H1 (cell line): ENCODE measurements at regions not wholly inside any gene's neighbourhood (a gene's known extent, or its start where the extent isn't known, plus 50 kb on each side); places are given as distances from the start of the nearest gene placed in this dataset.

ENCODE experiments used
- CTCF ChIA-PET: fragments of 300-600 bp; sonication (Branson Sonifier 250); formaldehyde crosslinking; loops from one replicate; lab custom pipeline; 2021; ENCODE audit not compliant: partially characterized antibody; lab: Charles Lee
- POLR2A ChIA-PET: fragments of 300-600 bp; sonication (Branson Sonifier 250); formaldehyde crosslinking; loops from one replicate; lab custom pipeline; 2021; ENCODE audit warnings: inconsistent platforms; ENCODE audit not compliant: partially characterized antibody; lab: Charles Lee
- DNase-seq, 2 experiments: peaks; one replicate each; pipeline versions ENCODE4 v3.0.0 to v3.0.0-alpha.2; 2010 to 2022; ENCODE audit warnings: low spot score in 2 of 2, low read depth in 1 of 2, mixed read lengths in 1 of 2
- FAIRE-seq: peaks from 2 replicates; lab custom pipeline; 2011; peaks lifted over from hg19 to GRCh38; lab: Jason Lieb, UNC
- H2AFZ ChIP-seq: 2 replicates; pipeline ENCODE4 v1.8.1; 2012; ENCODE audit warnings: low read length, inconsistent platforms
- H2AK5ac ChIP-seq: 2 replicates; pipeline ENCODE4 v1.6.1; 2013; ENCODE audit warnings: low read depth, low read length
- H2BK120ac ChIP-seq: replicated peaks from 2 replicates; pipeline ENCODE3; 2013; ENCODE audit warnings: low read depth, low read length, inconsistent platforms
- H2BK12ac ChIP-seq: 2 replicates; pipeline ENCODE4 v1.6.1; 2013; ENCODE audit warnings: low read depth, low read length
- H2BK15ac ChIP-seq: 2 replicates; pipeline ENCODE4 v1.6.1; 2013; ENCODE audit warnings: low read length
- H2BK20ac ChIP-seq: 2 replicates; pipeline ENCODE4 v1.6.1; 2013; ENCODE audit warnings: low read length
- H2BK5ac ChIP-seq: 2 replicates; pipeline ENCODE4 v1.6.1; 2013; ENCODE audit warnings: low read depth, low read length
- H3K14ac ChIP-seq: 2 replicates; pipeline ENCODE4 v1.6.1; 2013; ENCODE audit warnings: inconsistent platforms; ENCODE audit not compliant: insufficient read length
- H3K18ac ChIP-seq: 2 replicates; pipeline ENCODE4 v1.6.1; 2013; ENCODE audit warnings: low read length; ENCODE audit errors: extremely low read depth
- H3K23ac ChIP-seq: 2 replicates; pipeline ENCODE4 v1.6.1; 2013; ENCODE audit warnings: inconsistent platforms; ENCODE audit not compliant: insufficient read length
- H3K23me2 ChIP-seq: 2 replicates; pipeline ENCODE4 v1.6.1; 2013; ENCODE audit warnings: low read depth, low read length
- H3K27ac ChIP-seq: 2 replicates; pipeline ENCODE4 v1.6.1; 2011; ENCODE audit warnings: low read depth, low read length, inconsistent platforms
- H3K27me3 ChIP-seq, 4 experiments: replicated peaks in 1 of 4; 1 replicate in 1 of 4; 2 replicates in 3 of 4; pipeline versions ENCODE4 v1.6.1 to v1.8.1; 2011 to 2013; ENCODE audit warnings: low read length in 3 of 4, mild to moderate bottlenecking in 3 of 4, inconsistent platforms in 2 of 4, mixed read lengths in 2 of 4, moderate library complexity in 1 of 4; ENCODE audit not compliant: control insufficient read depth in 3 of 4, insufficient read depth in 3 of 4; ENCODE audit errors: extremely low read depth in 1 of 4
- H3K36me3 ChIP-seq, 4 experiments: 2 replicates each; pipeline versions ENCODE4 v1.6.1 to v1.8.1; 2011 to 2013; ENCODE audit warnings: mild to moderate bottlenecking in 4 of 4, low read length in 3 of 4, moderate library complexity in 2 of 4, control low read depth in 1 of 4, inconsistent platforms in 1 of 4; ENCODE audit not compliant: insufficient read depth in 4 of 4, control insufficient read depth in 2 of 4
- H3K4ac ChIP-seq: replicated peaks from 2 replicates; pipeline ENCODE3; 2013; ENCODE audit warnings: low read length, low read depth, mixed read lengths, inconsistent platforms; ENCODE audit not compliant: insufficient read length
- H3K4me1 ChIP-seq, 4 experiments: replicated peaks in 1 of 4; 1 replicate in 1 of 4; 2 replicates in 3 of 4; pipeline versions ENCODE4 v1.6.1 to v1.8.1; 2011 to 2013; ENCODE audit warnings: low read length in 3 of 4, inconsistent platforms in 2 of 4, mixed read lengths in 1 of 4; ENCODE audit not compliant: insufficient read depth in 4 of 4, control insufficient read depth in 3 of 4
- H3K4me2 ChIP-seq, 2 experiments: 2 replicates each; pipeline versions ENCODE4 v1.6.1 to v1.8.1; 2011 to 2013; ENCODE audit warnings: low read depth in 2 of 2, low read length in 2 of 2, control low read depth in 1 of 2, inconsistent platforms in 1 of 2, mild to moderate bottlenecking in 1 of 2; ENCODE audit not compliant: insufficient read depth in 1 of 2
- H3K4me3 ChIP-seq, 4 experiments: fragments of 200-600, 300-600 bp in 1 of 4; sonication (generic), shearing (Covaris generic), sonication (Bioruptor Twin) in 1 of 4; 2 replicates each; pipeline versions ENCODE4 v1.5.1 to v1.8.1; 2011 to 2016; ENCODE audit warnings: low read length in 4 of 4, low read depth in 3 of 4, control low read depth in 2 of 4, inconsistent platforms in 2 of 4, mild to moderate bottlenecking in 2 of 4, mixed read lengths in 1 of 4, moderate library complexity in 1 of 4; ENCODE audit not compliant: insufficient read depth in 2 of 4; ENCODE audit errors: extremely low read depth in 1 of 4
- H3K56ac ChIP-seq: replicated peaks from 2 replicates; pipeline ENCODE3; 2013; ENCODE audit warnings: low read depth, mild to moderate bottlenecking, mixed read lengths, low read length, inconsistent platforms; ENCODE audit not compliant: insufficient read length
- H3K79me1 ChIP-seq: 2 replicates; pipeline ENCODE4 v1.6.1; 2013; ENCODE audit warnings: low read depth, low read length, control low read depth
- H3K79me2 ChIP-seq, 2 experiments: 2 replicates each; pipeline versions ENCODE4 v1.6.1 to v1.8.1; 2012 to 2013; ENCODE audit warnings: low read length in 2 of 2, mild to moderate bottlenecking in 2 of 2, inconsistent platforms in 1 of 2; ENCODE audit not compliant: insufficient read depth in 2 of 2, control insufficient read depth in 1 of 2
- H3K9ac ChIP-seq, 4 experiments: replicated peaks in 1 of 4; 1 replicate in 1 of 4; 2 replicates in 3 of 4; pipeline versions ENCODE4 v1.6.1 to v1.8.1; 2011 to 2013; ENCODE audit warnings: low read depth in 3 of 4, low read length in 3 of 4, control low read depth in 2 of 4, mild to moderate bottlenecking in 2 of 4, moderate library complexity in 2 of 4, inconsistent platforms in 1 of 4; ENCODE audit errors: extremely low read depth in 1 of 4
- H3K9me3 ChIP-seq, 2 experiments: 2 replicates each; pipeline versions ENCODE4 v1.6.1 to v1.8.1; 2012 to 2013; ENCODE audit warnings: mild to moderate bottlenecking in 2 of 2, moderate library complexity in 2 of 2, control low read depth in 1 of 2, inconsistent platforms in 1 of 2, low read depth in 1 of 2, low read length in 1 of 2, mixed read lengths in 1 of 2; ENCODE audit not compliant: insufficient read depth in 2 of 2
- H4K20me1 ChIP-seq, 2 experiments: replicated peaks in 1 of 2; 2 replicates each; pipeline versions ENCODE3 to v1.8.1; 2011 to 2013; ENCODE audit warnings: inconsistent platforms in 2 of 2, low read length in 2 of 2, mild to moderate bottlenecking in 1 of 2; ENCODE audit not compliant: insufficient read depth in 2 of 2, control insufficient read depth in 1 of 2
- H4K5ac ChIP-seq: 2 replicates; pipeline ENCODE4 v1.6.1; 2013; ENCODE audit warnings: low read length, low read depth, mixed read lengths, inconsistent platforms; ENCODE audit not compliant: insufficient read length
- H4K8ac ChIP-seq: 2 replicates; pipeline ENCODE4 v1.8.0; 2013; ENCODE audit warnings: mild to moderate bottlenecking, moderate library complexity, low read length, inconsistent platforms; ENCODE audit not compliant: insufficient read depth; ENCODE audit errors: extremely low read depth
- H4K91ac ChIP-seq: replicated peaks from 2 replicates; pipeline ENCODE3; 2013; ENCODE audit warnings: low read length, mixed read lengths, inconsistent platforms; ENCODE audit not compliant: insufficient read length
- NANOG ChIP-seq: IDR thresholded peaks from 2 replicates; pipeline ENCODE4 v1.6.1; 2011; ENCODE audit warnings: low read length, low read depth, mild to moderate bottlenecking, inconsistent platforms; ENCODE audit not compliant: insufficient read depth, poor library complexity, severe bottlenecking
- PHF8 ChIP-seq: fragments of 200-600 bp; sonication (generic); conservative IDR thresholded peaks from 2 replicates; pipeline ENCODE4 v1.7.1; 2012; ENCODE audit warnings: low read depth, mild to moderate bottlenecking, inconsistent platforms, low read length, moderate library complexity
- POLR2AphosphoS5 ChIP-seq: IDR thresholded peaks from 2 replicates; pipeline ENCODE4 v1.6.1; 2011; ENCODE audit warnings: low read depth, low read length
- SP1 ChIP-seq: IDR thresholded peaks from 2 replicates; pipeline ENCODE4 v1.6.1; 2011; ENCODE audit warnings: low read depth, low read length
- SP2 ChIP-seq: IDR thresholded peaks from 2 replicates; pipeline ENCODE4 v1.6.1; 2012; ENCODE audit warnings: mild to moderate bottlenecking, low read length, inconsistent platforms
- WGBS, 2 experiments: shearing (Covaris generic) in 1 of 2; methylation state at CpG; one replicate each; pipeline versions ENCODE4 v1.1.6 to v1.1.7; 2013 to 2015; ENCODE audit warnings: low lambda C conversion rate in 2 of 2, mixed read lengths in 2 of 2, inconsistent platforms in 1 of 2, low coverage in 1 of 2, missing lambda C conversion rate in 1 of 2; ENCODE audit not compliant: insufficient replicate concordance in 2 of 2, insufficient coverage in 1 of 2, insufficient read length in 1 of 2; ENCODE audit errors: extremely low coverage in 1 of 2, missing lambda C conversion rate in 1 of 2; 5-methylcytosine and 5-hydroxymethylcytosine counted together

GRCh38 chr2:128452536-128453530, 134.2 kb upstream of the HS6ST1 start:
- H3K9me3 ChIP-seq = no peaks in the 10 kb centered on the region
- no peak overlapping the region for H2BK120ac ChIP-seq
- H3K9ac ChIP-seq = no peak overlapping the region
- no peak overlapping the region for H2BK15ac ChIP-seq
- no peaks in the 10 kb centered on the region for H4K20me1 ChIP-seq
- WGBS, 2 experiments = 86% methylated on average over 20 of the region's 20 CpGs; no CpG with 5 or more reads in 1 of the 2 experiments
- no peak overlapping the region for H2BK20ac ChIP-seq
- no peak for FAIRE-seq
- H2AK5ac ChIP-seq = no peak overlapping the region
- peak in 1 of 2 experiments; percentile 33 for DNase-seq
- H3K27ac ChIP-seq = no peak overlapping the region
- TF ChIP-seq SP1 (no peak), PHF8 (no peak), NANOG (no peak), POLR2AphosphoS5 (no peak), SP2 (no peak)
- TF ChIP-seq, all 59 proteins: peak for 0
- Histone ChIP-seq H3K4me2 (no peak overlapping the region), H3K23me2 (peaks cover 4% of the 10 kb centered on the region; the same call in 1 of the 2 replicates), H4K91ac (no peak overlapping the region), H3K56ac (no peak overlapping the region), H3K4ac (no peak overlapping the region), H3K14ac (no peak overlapping the region), H3K36me3 (no peaks in the 10 kb centered on the region), H3K79me1 (no peaks in the 10 kb centered on the region), H3K4me3 (no peak overlapping the region), H2AFZ (no peak overlapping the region), H3K18ac (no peak overlapping the region), H3K79me2 (no peaks in the 10 kb centered on the region), H3K4me1 (no peaks in the 10 kb centered on the region; a peak in 1 of 7 replicates), H4K8ac (no peak overlapping the region), H2BK5ac (no peak overlapping the region), H2BK12ac (no peak overlapping the region), H3K23ac (no peak overlapping the region), H3K27me3 (no peaks in the 10 kb centered on the region; a peak in 1 of 7 replicates), H4K5ac (no peak overlapping the region)
- ChIA-PET POLR2A (no interaction called here), CTCF (interaction anchor here (0.9 to 1.3 kb wide), 2 partner anchors 11 to 14 kb away, joined by 3 to 5 read pairs; no protein-coding TSS in a partner anchor)
